IMR-90 (cell line): ENCODE measurements at regions not wholly inside any gene's neighbourhood (a gene's known extent, or its start where the extent isn't known, plus 50 kb on each side); places are given as distances from the start of the nearest gene placed in this dataset.

Experiments
- ATAC-seq: fragments of 200-7000 bp; cut with Tn5 transposase; 2 replicates; pipeline ENCODE4 v1.9.1; 2020; ENCODE audit warnings: low read depth, mild to moderate bottlenecking, moderate library complexity
- BruUV-seq: library from RNA; stranded (reverse); fragments of 400-500 nt; replicated peaks from 2 replicates; lab custom pipeline; 2021; lab: Mats Ljungman, UMichigan
- CTCF ChIA-PET: fragments of 300-600 bp; formaldehyde crosslinking; extraction: SDS; loops from one replicate; lab custom pipeline; 2021; ENCODE audit warnings: antibody characterized with exemption; lab: Yijun Ruan, JAX
- POLR2A ChIA-PET: fragments of 300-600 bp; sonication (Branson Sonifier 250); formaldehyde crosslinking; loops from one replicate; lab custom pipeline; 2022; ENCODE audit warnings: antibody characterized with exemption; ENCODE audit not compliant: unreplicated experiment; lab: Charles Lee
- DNase-seq: peaks from one replicate; pipeline ENCODE4 v3.0.0; 2013
- H2AFZ ChIP-seq: replicated peaks from 2 replicates; pipeline ENCODE3; 2013; ENCODE audit warnings: low read length, mild to moderate bottlenecking; ENCODE audit not compliant: poor library complexity
- H2AK5ac ChIP-seq: 2 replicates; pipeline ENCODE4 v1.6.1; 2013; ENCODE audit warnings: low read depth, low read length, inconsistent platforms
- H2AK9ac ChIP-seq: replicated peaks from 2 replicates; pipeline ENCODE3; 2013; ENCODE audit warnings: mild to moderate bottlenecking, low read depth, low read length, moderate library complexity; ENCODE audit not compliant: poor library complexity
- H2BK120ac ChIP-seq: 2 replicates; pipeline ENCODE4 v1.6.1; 2013; ENCODE audit warnings: low read depth, low read length, inconsistent platforms
- H2BK15ac ChIP-seq: 3 replicates; pipeline ENCODE4 v1.6.1; 2013; ENCODE audit warnings: low read depth, low read length, inconsistent platforms
- H2BK20ac ChIP-seq: 2 replicates; pipeline ENCODE4 v1.6.1; 2013; ENCODE audit warnings: low read depth, mild to moderate bottlenecking, inconsistent platforms, low read length, moderate library complexity
- H2BK5ac ChIP-seq: 2 replicates; pipeline ENCODE4 v1.6.1; 2013; ENCODE audit warnings: mild to moderate bottlenecking, low read depth, low read length, inconsistent platforms; ENCODE audit not compliant: poor library complexity, severe bottlenecking
- H3K14ac ChIP-seq: replicated peaks from 2 replicates; pipeline ENCODE4 v1.6.1; 2013; ENCODE audit warnings: low read depth, low read length, inconsistent platforms
- H3K18ac ChIP-seq: 2 replicates; pipeline ENCODE4 v1.6.1; 2013; ENCODE audit warnings: low read depth, low read length, control low read depth
- H3K23ac ChIP-seq: 2 replicates; pipeline ENCODE4 v1.6.1; 2013; ENCODE audit warnings: low read depth, low read length, inconsistent platforms
- H3K27ac ChIP-seq: 2 replicates; pipeline ENCODE4 v1.5.1; 2013; ENCODE audit warnings: mild to moderate bottlenecking, control low read depth, low read length; ENCODE audit not compliant: insufficient read depth
- H3K27me3 ChIP-seq: 2 replicates; pipeline ENCODE4 v1.6.1; 2013; ENCODE audit warnings: low read length; ENCODE audit not compliant: control insufficient read depth, insufficient read depth
- H3K36me3 ChIP-seq: 2 replicates; pipeline ENCODE4 v1.6.1; 2013; ENCODE audit warnings: low read length, mixed read lengths; ENCODE audit not compliant: control insufficient read depth, insufficient read depth
- H3K4ac ChIP-seq: 2 replicates; pipeline ENCODE4 v1.6.1; 2013; ENCODE audit warnings: low read depth, low read length, inconsistent platforms
- H3K4me1 ChIP-seq: 2 replicates; pipeline ENCODE4 v1.6.1; 2013; ENCODE audit warnings: low read length, mixed read lengths; ENCODE audit not compliant: control insufficient read depth, insufficient read depth
- H3K4me2 ChIP-seq: 2 replicates; pipeline ENCODE4 v1.6.1; 2013; ENCODE audit warnings: low read depth, mild to moderate bottlenecking, control low read depth, low read length, moderate library complexity
- H3K4me3 ChIP-seq: 2 replicates; pipeline ENCODE4 v1.5.1; 2013; ENCODE audit warnings: low read depth, mild to moderate bottlenecking, control low read depth, low read length, moderate library complexity; ENCODE audit not compliant: insufficient read depth
- H3K56ac ChIP-seq: 2 replicates; pipeline ENCODE4 v1.6.1; 2013; ENCODE audit warnings: low read length, inconsistent platforms; ENCODE audit not compliant: insufficient read depth; ENCODE audit errors: extremely low read depth
- H3K79me1 ChIP-seq, 2 experiments: 2 replicates each; pipeline ENCODE4 v1.6.1; 2013; ENCODE audit warnings: low read length in 2 of 2, inconsistent platforms in 1 of 2, low read depth in 1 of 2
- H3K9ac ChIP-seq: 2 replicates; pipeline ENCODE4 v1.6.1; 2013; ENCODE audit warnings: low read depth, low read length, control low read depth
- H3K9me1 ChIP-seq: 2 replicates; pipeline ENCODE4 v1.6.1; 2013; ENCODE audit warnings: low read length, inconsistent platforms; ENCODE audit not compliant: insufficient read depth
- H3K9me3 ChIP-seq: 2 replicates; pipeline ENCODE4 v1.6.1; 2013; ENCODE audit warnings: low read length; ENCODE audit not compliant: control insufficient read depth, insufficient read depth
- H4K20me1 ChIP-seq: 2 replicates; pipeline ENCODE4 v1.6.1; 2013; ENCODE audit warnings: low read length, inconsistent platforms; ENCODE audit not compliant: insufficient read depth
- H4K5ac ChIP-seq: 2 replicates; pipeline ENCODE4 v1.6.1; 2013; ENCODE audit warnings: mild to moderate bottlenecking, low read depth, low read length, control low read depth
- H4K8ac ChIP-seq, 2 experiments: 2 replicates each; pipeline ENCODE4 v1.6.1; 2013; ENCODE audit warnings: low read depth in 2 of 2, low read length in 2 of 2, control low read depth in 1 of 2, inconsistent platforms in 1 of 2
- H4K91ac ChIP-seq: 2 replicates; pipeline ENCODE4 v1.6.1; 2013; ENCODE audit warnings: low read depth, low read length, inconsistent platforms; ENCODE audit not compliant: insufficient read depth
- BHLHE40 ChIP-seq: fragments of 150-350 bp; IDR thresholded peaks from 2 replicates; pipeline ENCODE4 v1.6.1; 2016; ENCODE audit warnings: mild to moderate bottlenecking, low read depth, low read length
- CEBPB ChIP-seq: IDR thresholded peaks from 2 replicates; pipeline ENCODE4 v1.6.1; 2012; ENCODE audit warnings: low read depth, low read length, improper control_type of control experiment
- CHD1 ChIP-seq: IDR thresholded peaks from 2 replicates; pipeline ENCODE4 v1.6.1; 2012; ENCODE audit warnings: low read depth, low read length, improper control_type of control experiment
- ELK1 ChIP-seq: fragments of 150-350 bp; IDR thresholded peaks from 2 replicates; pipeline ENCODE4 v1.6.1; 2016; ENCODE audit warnings: low read depth, mild to moderate bottlenecking, low read length, moderate library complexity, borderline replicate concordance
- FOS ChIP-seq: fragments of 150-350 bp; IDR thresholded peaks from 2 replicates; pipeline ENCODE4 v1.6.1; 2016; ENCODE audit warnings: low read depth, low read length
- MAFK ChIP-seq: IDR thresholded peaks from 2 replicates; pipeline ENCODE4 v1.6.1; 2012; ENCODE audit warnings: low read depth, low read length, improper control_type of control experiment
- MAZ ChIP-seq: IDR thresholded peaks from 2 replicates; pipeline ENCODE4 v1.6.1; 2012; ENCODE audit warnings: low read depth, mild to moderate bottlenecking, low read length, improper control_type of control experiment, moderate library complexity, borderline replicate concordance
- MXI1 ChIP-seq: IDR thresholded peaks from 2 replicates; pipeline ENCODE4 v1.6.1; 2012; ENCODE audit warnings: low read depth, mild to moderate bottlenecking, low read length, moderate library complexity, borderline replicate concordance
- NFE2L2 ChIP-seq: fragments of 150-350 bp; IDR thresholded peaks from 2 replicates; pipeline ENCODE4 v1.6.1; 2016; ENCODE audit warnings: low read depth, mild to moderate bottlenecking, low read length
- POLR2A ChIP-seq: IDR thresholded peaks from 2 replicates; pipeline ENCODE4 v1.6.1; 2012; ENCODE audit warnings: mild to moderate bottlenecking, low read depth, low read length
- RAD21 ChIP-seq: IDR thresholded peaks from 2 replicates; pipeline ENCODE4 v1.6.1; 2012; ENCODE audit warnings: low read length, improper control_type of control experiment
- RCOR1 ChIP-seq: IDR thresholded peaks from 2 replicates; pipeline ENCODE4 v1.6.1; 2012; ENCODE audit warnings: mild to moderate bottlenecking, low read length, improper control_type of control experiment; ENCODE audit not compliant: insufficient replicate concordance
- RFX5 ChIP-seq: IDR thresholded peaks from 2 replicates; pipeline ENCODE4 v1.8.0; 2012; ENCODE audit warnings: low read depth, mild to moderate bottlenecking, low read length, moderate library complexity
- SMC3 ChIP-seq: fragments of 150-350 bp; IDR thresholded peaks from 2 replicates; pipeline ENCODE4 v1.6.1; 2016; ENCODE audit warnings: low read depth, mild to moderate bottlenecking, antibody characterized with exemption, low read length, moderate library complexity
- USF2 ChIP-seq: fragments of 150-350 bp; IDR thresholded peaks from 2 replicates; pipeline ENCODE4 v1.6.1; 2017; ENCODE audit warnings: mild to moderate bottlenecking, antibody characterized with exemption, low read length, low read depth
- WGBS, 2 experiments: methylation state at CpG; one replicate each; pipeline versions ENCODE4 v1.1.5 to v1.1.7; 2013; ENCODE audit warnings: missing lambda C conversion rate in 2 of 2; ENCODE audit not compliant: insufficient read length in 1 of 2; ENCODE audit errors: extremely low coverage in 2 of 2; 5-methylcytosine and 5-hydroxymethylcytosine counted together
- dilution Hi-C: fragments of 300-500 bp; cut with HindIII; formaldehyde crosslinking; loops from one replicate; pipeline ENCODE4 v1.14.3; 2018; ENCODE audit warnings: low sequenced_read_pairs; ENCODE audit not compliant: unreplicated experiment
- in situ Hi-C: fragments of 300-500 bp; cut with MboI; formaldehyde crosslinking; loops from 3 replicates; pipeline ENCODE4 v1.14.3; 2019; ENCODE audit warnings: low sequenced_read_pairs, inconsistent platforms, mixed read lengths
- intact Hi-C: fragments of 100-400 bp; cut with micrococcal nuclease; formaldehyde crosslinking; loops from 2 replicates; pipeline ENCODE4 v1.10.0; 2022

GRCh38 chr9:89961616-89962341 is 357.0 kb downstream of the GADD45G start:
- dilution Hi-C loops, result no loop called here
- DNase-seq, result peak; percentile 17
- H2AFZ ChIP-seq, result peak overlapping the region; percentile 46
- TF ChIP-seq POLR2A (no peak), CHD1 (no peak), SMC3 (no peak), RAD21 (no peak), USF2 (no peak), MAFK (no peak), RCOR1 (no peak), MXI1 (no peak), FOS (no peak), RFX5 (no peak), NFE2L2 (no peak), CEBPB (no peak), MAZ (no peak), ELK1 (no peak), BHLHE40 (no peak)

More at GRCh38 chr9:89961616-89962341, 357.0 kb downstream of the GADD45G start:
- Histone ChIP-seq H3K14ac (no peak overlapping the region), H3K79me1 (no peaks in the 10 kb centered on the region), H4K5ac (peak overlapping the region; percentile 75; the same call in 1 of the 2 replicates), H2BK15ac (no peak overlapping the region), H3K18ac (peak overlapping the region; percentile 74; the same call in 1 of the 2 replicates), H3K27ac (peak overlapping the region; percentile 64; the same call in 1 of the 2 replicates), H3K56ac (no peak overlapping the region), H2BK5ac (no peak overlapping the region), H3K9me3 (no peaks in the 10 kb centered on the region), H3K36me3 (no peaks in the 10 kb centered on the region), H3K23ac (no peak overlapping the region), H4K91ac (no peak overlapping the region), H2BK20ac (no peak overlapping the region), H3K27me3 (no peaks in the 10 kb centered on the region), H3K4me3 (no peak overlapping the region), H3K9ac (peak overlapping the region; percentile 40; the same call in 1 of the 2 replicates), H2AK9ac (no peak overlapping the region), H3K9me1 (no peaks in the 10 kb centered on the region), H2AK5ac (no peak overlapping the region), H3K4me1 (peaks cover 2% of the 10 kb centered on the region; the same call in 1 of the 2 replicates), H3K4ac (no peak overlapping the region), H2BK120ac (no peak overlapping the region), H3K4me2 (peak overlapping the region; percentile 79; the same call in 1 of the 2 replicates), H4K20me1 (no peaks in the 10 kb centered on the region), H4K8ac (no peak overlapping the region)
- intact Hi-C loops (no loop called here), in situ Hi-C loops (no loop called here)
- POLR2A ChIA-PET, result no interaction called here
- no TSS peak for BruUV-seq
- 40% methylated on average over 2 of the region's 9 CpGs; no CpG with 5 or more reads in 1 of the 2 experiments for WGBS, 2 experiments
- ATAC-seq, result peak; percentile 48
- CTCF ChIA-PET, result no interaction called here
